Keratinocyte (primary cell): ENCODE measurements at regions not wholly inside any gene's neighbourhood (a gene's known extent, or its start where the extent isn't known, plus 50 kb on each side); places are given as distances from the start of the nearest gene placed in this dataset.

Experiments
- EZH2 ChIP-seq: IDR thresholded peaks from one replicate; pipeline ENCODE4 v1.6.1; 2012; ENCODE audit warnings: inconsistent platforms, mild to moderate bottlenecking, low read length, moderate library complexity
- TF ChIP-seq, protein P1 (sequence below), 3 experiments: IDR thresholded peaks in 1 of 3; conservative IDR thresholded peaks in 1 of 3; optimal IDR thresholded peaks in 1 of 3; 2 replicates in 2 of 3; 3 replicates in 1 of 3; pipeline versions ENCODE3 to v1.5.1; 2011; ENCODE audit warnings: low read length in 3 of 3, mild to moderate bottlenecking in 3 of 3, moderate library complexity in 2 of 3, control low read depth in 1 of 3, inconsistent platforms in 1 of 3; ENCODE audit not compliant: insufficient read depth in 2 of 3; ENCODE audit errors: extremely low read depth in 1 of 3

DNA sequence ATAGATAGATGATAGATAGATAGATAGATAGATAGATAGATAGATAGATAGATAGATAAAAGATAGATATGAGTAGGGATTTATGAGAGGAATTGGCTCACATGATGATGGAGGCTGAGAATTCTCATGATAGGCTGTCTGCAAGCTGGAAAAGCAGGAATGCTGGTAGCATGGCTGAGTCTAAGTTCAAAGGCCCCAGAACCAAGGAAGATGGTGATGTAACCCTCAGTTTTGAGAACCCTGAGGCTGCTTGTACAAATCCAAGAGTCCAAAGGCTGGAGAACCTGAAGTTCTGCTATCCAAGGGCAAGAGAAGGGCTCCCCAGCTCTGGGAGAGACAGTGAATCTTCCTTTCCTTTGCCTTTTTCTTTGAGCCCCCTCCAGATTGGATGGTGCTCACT is 210.8 kb downstream of the RFPL4B start:
- TF ChIP-seq, protein P1, sequence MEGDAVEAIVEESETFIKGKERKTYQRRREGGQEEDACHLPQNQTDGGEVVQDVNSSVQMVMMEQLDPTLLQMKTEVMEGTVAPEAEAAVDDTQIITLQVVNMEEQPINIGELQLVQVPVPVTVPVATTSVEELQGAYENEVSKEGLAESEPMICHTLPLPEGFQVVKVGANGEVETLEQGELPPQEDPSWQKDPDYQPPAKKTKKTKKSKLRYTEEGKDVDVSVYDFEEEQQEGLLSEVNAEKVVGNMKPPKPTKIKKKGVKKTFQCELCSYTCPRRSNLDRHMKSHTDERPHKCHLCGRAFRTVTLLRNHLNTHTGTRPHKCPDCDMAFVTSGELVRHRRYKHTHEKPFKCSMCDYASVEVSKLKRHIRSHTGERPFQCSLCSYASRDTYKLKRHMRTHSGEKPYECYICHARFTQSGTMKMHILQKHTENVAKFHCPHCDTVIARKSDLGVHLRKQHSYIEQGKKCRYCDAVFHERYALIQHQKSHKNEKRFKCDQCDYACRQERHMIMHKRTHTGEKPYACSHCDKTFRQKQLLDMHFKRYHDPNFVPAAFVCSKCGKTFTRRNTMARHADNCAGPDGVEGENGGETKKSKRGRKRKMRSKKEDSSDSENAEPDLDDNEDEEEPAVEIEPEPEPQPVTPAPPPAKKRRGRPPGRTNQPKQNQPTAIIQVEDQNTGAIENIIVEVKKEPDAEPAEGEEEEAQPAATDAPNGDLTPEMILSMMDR (optimal IDR thresholded peaks at IDR 0.05 in 1 of 3, IDR thresholded peaks at IDR 0.05 in 1 of 3, conservative IDR thresholded peaks at IDR 0.05 in 1 of 3; ENCODE audit: extremely low read depth in 1 of 3, insufficient read depth in 2 of 3, low read length in 3 of 3), result no peak
- TF ChIP-seq EZH2, result no peak
